ENCODE measurements at regions not wholly inside any gene's neighbourhood (a gene's known extent, or its start where the extent isn't known, plus 50 kb on each side); places are given as distances from the start of the nearest gene placed in this dataset.
A peak's percentile ranks its signal among the peaks of the same experiment; 100 is the strongest.

DNA sequence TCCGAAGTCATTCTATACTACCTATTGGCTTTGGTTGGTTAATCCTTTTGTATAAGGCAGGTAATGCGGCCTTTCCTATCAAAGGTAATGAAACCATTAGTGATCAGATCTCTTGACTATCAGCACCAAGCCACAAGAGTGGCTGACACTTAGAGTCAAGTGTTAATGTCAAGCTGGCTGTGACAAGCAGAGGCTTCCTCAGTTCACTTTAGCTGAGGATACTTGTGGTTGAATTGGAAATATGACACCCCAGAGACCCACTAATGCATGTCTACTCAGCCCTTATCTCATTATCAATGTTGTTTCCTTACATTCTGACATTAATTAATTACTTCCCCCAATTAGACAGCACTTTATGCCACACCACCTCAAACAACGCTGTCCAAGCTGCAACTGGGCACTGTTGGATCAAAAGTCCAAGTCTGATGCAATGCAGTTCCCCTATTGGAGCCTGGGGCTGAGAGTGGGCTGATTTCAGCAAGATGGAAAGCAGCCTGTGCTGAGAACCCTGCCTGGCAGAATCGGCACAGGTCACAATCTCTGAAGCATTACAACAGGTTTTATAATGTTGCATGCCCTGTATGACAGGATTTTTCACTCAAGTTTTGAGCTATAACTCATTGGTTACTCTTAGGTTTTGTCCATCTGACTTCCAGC, 273.5 kb downstream of the COL12A1 start:
- POLR2A ChIA-PET, result no interaction called here
- DNase-seq (ENCODE audit: low read depth, low spot score), result no peak
- no peak overlapping the region for H3K4me3 ChIP-seq (ENCODE audit: low read depth, low read length)
- TF ChIP-seq, protein P1, sequence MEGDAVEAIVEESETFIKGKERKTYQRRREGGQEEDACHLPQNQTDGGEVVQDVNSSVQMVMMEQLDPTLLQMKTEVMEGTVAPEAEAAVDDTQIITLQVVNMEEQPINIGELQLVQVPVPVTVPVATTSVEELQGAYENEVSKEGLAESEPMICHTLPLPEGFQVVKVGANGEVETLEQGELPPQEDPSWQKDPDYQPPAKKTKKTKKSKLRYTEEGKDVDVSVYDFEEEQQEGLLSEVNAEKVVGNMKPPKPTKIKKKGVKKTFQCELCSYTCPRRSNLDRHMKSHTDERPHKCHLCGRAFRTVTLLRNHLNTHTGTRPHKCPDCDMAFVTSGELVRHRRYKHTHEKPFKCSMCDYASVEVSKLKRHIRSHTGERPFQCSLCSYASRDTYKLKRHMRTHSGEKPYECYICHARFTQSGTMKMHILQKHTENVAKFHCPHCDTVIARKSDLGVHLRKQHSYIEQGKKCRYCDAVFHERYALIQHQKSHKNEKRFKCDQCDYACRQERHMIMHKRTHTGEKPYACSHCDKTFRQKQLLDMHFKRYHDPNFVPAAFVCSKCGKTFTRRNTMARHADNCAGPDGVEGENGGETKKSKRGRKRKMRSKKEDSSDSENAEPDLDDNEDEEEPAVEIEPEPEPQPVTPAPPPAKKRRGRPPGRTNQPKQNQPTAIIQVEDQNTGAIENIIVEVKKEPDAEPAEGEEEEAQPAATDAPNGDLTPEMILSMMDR (IDR thresholded peaks at IDR 0.05; ENCODE audit: insufficient read depth, low read length, missing control alignments), result no peak
- CTCF ChIA-PET, result interaction anchor here (0.8 to 1.5 kb wide), 2 partner anchors 271 to 524 kb away, joined by 3 read pairs; no protein-coding TSS in a partner anchor

DNA sequence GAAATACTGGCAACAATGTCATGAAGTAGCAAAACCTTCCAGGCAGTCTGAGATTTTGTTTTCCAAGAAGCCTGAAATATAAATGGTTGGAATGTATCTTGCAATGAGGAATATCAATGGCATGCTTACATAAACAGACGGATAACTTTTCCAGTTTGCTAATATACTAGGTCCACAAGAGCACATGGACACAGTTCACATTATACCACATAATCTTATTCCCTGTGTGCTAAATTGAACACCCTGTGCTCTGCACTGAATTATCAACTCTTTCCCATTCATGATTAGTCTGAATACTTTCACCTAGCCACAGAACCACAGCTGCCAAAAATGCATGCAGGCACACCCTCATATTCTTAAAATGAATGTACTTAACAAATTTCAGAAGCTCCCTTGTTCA, 274.3 kb downstream of the COL12A1 start:
- DNase-seq (ENCODE audit: low read depth, low spot score), result peak; percentile 90

DNA sequence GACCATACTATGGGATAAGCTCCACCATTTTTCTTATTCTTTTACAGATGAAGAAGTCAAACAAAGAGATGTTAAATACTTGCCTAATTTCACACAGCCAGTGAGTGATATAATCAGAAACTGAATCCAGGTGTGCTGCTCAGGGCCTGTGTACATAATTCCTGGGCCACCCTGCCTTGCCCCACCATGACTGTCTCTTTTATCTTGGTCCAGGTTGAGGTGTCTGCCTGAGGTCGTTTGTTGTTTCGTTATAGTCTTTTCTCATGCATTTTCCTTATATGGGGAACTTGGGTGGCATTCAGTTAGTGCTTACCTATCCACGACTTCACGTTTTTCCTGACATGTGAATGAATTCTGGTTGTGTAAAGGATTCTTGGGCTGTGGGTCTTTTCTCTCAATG, 277.6 kb downstream of the COL12A1 start:
- TF ChIP-seq, protein P1 (IDR thresholded peaks at IDR 0.05; ENCODE audit: insufficient read depth, low read length, missing control alignments), result no peak
- H3K4me3 ChIP-seq (ENCODE audit: low read depth, low read length), result no peak overlapping the region
- DNase-seq (ENCODE audit: low read depth, low spot score), result no peak
- ChIA-PET CTCF (interaction anchor here (1.0 kb wide), 1 partner anchor 27 kb away, joined by 4 read pairs; no protein-coding TSS in a partner anchor), POLR2A (no interaction called here)

More for the DNA sequence above, 274.3 kb downstream of the COL12A1 start:
- ChIA-PET CTCF (interaction anchor here (1.5 kb wide), 1 partner anchor 272 kb away, joined by 3 read pairs; no protein-coding TSS in a partner anchor), POLR2A (no interaction called here)
- no peak overlapping the region for H3K4me3 ChIP-seq (ENCODE audit: low read depth, low read length)
- TF ChIP-seq, protein P1 (IDR thresholded peaks at IDR 0.05; ENCODE audit: insufficient read depth, low read length, missing control alignments), result no peak

- ChIA-PET CTCF (no interaction called here), POLR2A (no interaction called here)
- no peak for DNase-seq (ENCODE audit: low read depth, low spot score)
- no peak overlapping the region for H3K4me3 ChIP-seq (ENCODE audit: low read depth, low read length)
- TF ChIP-seq, protein P1 (IDR thresholded peaks at IDR 0.05; ENCODE audit: insufficient read depth, low read length, missing control alignments), result no peak
Measured at GRCh38 chr6:74927299-74927698, 278.6 kb downstream of the COL12A1 start.

DNA sequence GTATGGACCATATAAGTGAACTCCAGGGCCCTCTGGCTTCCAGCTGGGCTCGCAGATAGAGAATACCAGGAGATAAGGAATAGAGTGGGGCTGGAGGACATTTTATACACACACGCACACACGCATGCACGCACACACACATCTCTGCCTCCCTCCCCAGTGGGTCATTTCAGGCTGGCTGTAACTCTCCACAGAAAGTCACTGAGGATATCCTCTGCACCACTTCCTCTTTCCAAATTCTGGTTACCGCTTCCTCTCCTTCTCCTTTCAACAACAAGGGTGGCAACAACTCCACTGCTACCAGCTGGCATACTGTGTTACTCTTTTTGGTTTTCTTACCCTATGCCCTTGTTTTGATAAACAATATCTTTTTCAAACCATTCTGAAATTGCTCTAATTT, 280.2 kb downstream of the COL12A1 start:
- no peak overlapping the region for H3K4me3 ChIP-seq (ENCODE audit: low read depth, low read length)
- no peak for DNase-seq (ENCODE audit: low read depth, low spot score)
- CTCF ChIA-PET, result no interaction called here
- POLR2A ChIA-PET, result interaction anchor here (0.7 kb wide), 1 partner anchor 254 kb away, joined by 3 read pairs; no protein-coding TSS in a partner anchor
- TF ChIP-seq, protein P1 (IDR thresholded peaks at IDR 0.05; ENCODE audit: insufficient read depth, low read length, missing control alignments), result no peak

- POLR2A ChIA-PET, result no interaction called here
- CTCF ChIA-PET, result no interaction called here
- no peak for DNase-seq (ENCODE audit: low read depth, low spot score)
- no peak overlapping the region for H3K4me3 ChIP-seq (ENCODE audit: low read depth, low read length)
- TF ChIP-seq, protein P1 (IDR thresholded peaks at IDR 0.05; ENCODE audit: insufficient read depth, low read length, missing control alignments), result no peak
Measured at GRCh38 chr6:74914888-74915287, 291.0 kb downstream of the COL12A1 start.
